WTC11 (cell line): ENCODE measurements at regions not wholly inside any gene's neighbourhood (a gene's known extent, or its start where the extent isn't known, plus 50 kb on each side); places are given as distances from the start of the nearest gene placed in this dataset.

Experiments
- ATAC-seq: fragments of 200-7000 bp; cut with Tn5 transposase; 2 replicates; pipeline ENCODE4 v1.10.0; 2021; ENCODE audit warnings: mild to moderate bottlenecking, moderate library complexity
- CTCF ChIA-PET: fragments of 300-600 bp; sonication (Branson Sonifier 250); formaldehyde crosslinking; loops from one replicate; lab custom pipeline; 2021; ENCODE audit warnings: antibody characterized with exemption; lab: Charles Lee
- POLR2A ChIA-PET: fragments of 350-600 bp; sonication (Branson Sonifier 250); formaldehyde crosslinking; loops from one replicate; lab custom pipeline; 2021; ENCODE audit warnings: antibody characterized with exemption; lab: Charles Lee
- DNase-seq: peaks from one replicate; pipeline ENCODE4 v3.0.0; 2021; ENCODE audit warnings: low spot score
- H3K27ac Mint-ChIP-seq: 2 replicates; pipeline ENCODE4 v1.8.0; 2021; ENCODE audit warnings: mixed read lengths
- H3K27me3 Mint-ChIP-seq: 2 replicates; pipeline ENCODE4 v1.8.0; 2021; ENCODE audit warnings: low read depth, mild to moderate bottlenecking, moderate library complexity, mixed read lengths
- H3K36me3 Mint-ChIP-seq: 2 replicates; pipeline ENCODE4 v1.8.0; 2021; ENCODE audit warnings: mixed read lengths
- H3K4me1 Mint-ChIP-seq: 2 replicates; pipeline ENCODE4 v1.8.0; 2022; ENCODE audit warnings: mixed read lengths
- H3K4me3 Mint-ChIP-seq: 2 replicates; pipeline ENCODE4 v1.8.0; 2021; ENCODE audit warnings: mild to moderate bottlenecking, moderate library complexity, mixed read lengths
- H3K9me3 Mint-ChIP-seq: 2 replicates; pipeline ENCODE4 v1.8.0; 2021; ENCODE audit warnings: mixed read lengths
- ATF2 ChIP-seq: sonication (generic); formaldehyde crosslinking; IDR thresholded peaks from 2 replicates; pipeline ENCODE4 v1.8.1; 2022; ENCODE audit warnings: low read depth, missing genetic modification reagents, borderline replicate concordance
- ATF3 ChIP-seq: sonication (generic); formaldehyde crosslinking; conservative IDR thresholded peaks from 2 replicates; pipeline ENCODE4 v1.8.1; 2022; ENCODE audit warnings: mild to moderate bottlenecking, missing genetic modification reagents
- CBFB ChIP-seq: sonication (generic); formaldehyde crosslinking; IDR thresholded peaks from 2 replicates; pipeline ENCODE4 v1.8.1; 2022; ENCODE audit warnings: mild to moderate bottlenecking, low read depth, missing genetic modification reagents
- CREB1 ChIP-seq: sonication (generic); formaldehyde crosslinking; IDR thresholded peaks from 2 replicates; pipeline ENCODE4 v1.8.0; 2023; ENCODE audit warnings: mild to moderate bottlenecking, missing genetic modification reagents
- CREM ChIP-seq: sonication (generic); formaldehyde crosslinking; IDR thresholded peaks from 2 replicates; pipeline ENCODE4 v1.8.1; 2022; ENCODE audit warnings: mild to moderate bottlenecking, missing genetic modification reagents, moderate library complexity
- ELF4 ChIP-seq: sonication (generic); formaldehyde crosslinking; IDR thresholded peaks from 2 replicates; pipeline ENCODE4 v1.8.1; 2022; ENCODE audit warnings: low read depth, mild to moderate bottlenecking, moderate library complexity, missing genetic modification reagents
- GTF2I ChIP-seq: fragments of 250-450 bp; sonication (Bioruptor Pico); conservative IDR thresholded peaks from 2 replicates; pipeline ENCODE4 v1.4.0; 2021; ENCODE audit warnings: mild to moderate bottlenecking
- HMGA2 ChIP-seq: fragments of 250-450 bp; sonication (Bioruptor Pico); IDR thresholded peaks from 2 replicates; pipeline ENCODE4 v1.4.0; 2021; ENCODE audit warnings: mild to moderate bottlenecking, moderate library complexity
- NFE2L1 ChIP-seq: sonication (generic); formaldehyde crosslinking; IDR thresholded peaks from 2 replicates; pipeline ENCODE4 v1.8.1; 2023; ENCODE audit warnings: missing genetic modification reagents
- NR1H2 ChIP-seq: sonication (generic); formaldehyde crosslinking; IDR thresholded peaks from 2 replicates; pipeline ENCODE4 v1.9.0; 2021; ENCODE audit warnings: mild to moderate bottlenecking, moderate library complexity, missing genetic modification reagents
- PRRX2 ChIP-seq: fragments of 250-450 bp; sonication (Bioruptor Pico); IDR thresholded peaks from 2 replicates; pipeline ENCODE4 v1.8.0; 2021; ENCODE audit warnings: mild to moderate bottlenecking
- SMAD4 ChIP-seq: sonication (generic); formaldehyde crosslinking; IDR thresholded peaks from 2 replicates; pipeline ENCODE4 v1.8.0; 2022; ENCODE audit warnings: mild to moderate bottlenecking, missing genetic modification reagents
- ZBTB43 ChIP-seq: sonication (generic); formaldehyde crosslinking; IDR thresholded peaks from 2 replicates; pipeline ENCODE4 v1.8.1; 2023; ENCODE audit warnings: mild to moderate bottlenecking, missing genetic modification reagents
- ZNF219 ChIP-seq: sonication (generic); formaldehyde crosslinking; IDR thresholded peaks from 2 replicates; pipeline ENCODE4 v1.8.0; 2023; ENCODE audit warnings: missing genetic modification reagents, mild to moderate bottlenecking, borderline replicate concordance
- ZNF263 ChIP-seq: sonication (generic); formaldehyde crosslinking; IDR thresholded peaks from 2 replicates; pipeline ENCODE4 v1.8.1; 2022; ENCODE audit warnings: low read depth, mild to moderate bottlenecking, moderate library complexity, missing genetic modification reagents
- ZNF281 ChIP-seq: sonication (generic); formaldehyde crosslinking; IDR thresholded peaks from 2 replicates; pipeline ENCODE4 v1.8.0; 2023; ENCODE audit warnings: mild to moderate bottlenecking, missing genetic modification reagents
- ZNF416 ChIP-seq: fragments of 250-450 bp; sonication (Bioruptor Pico); IDR thresholded peaks from 2 replicates; pipeline ENCODE4 v1.9.0; 2021; ENCODE audit warnings: mild to moderate bottlenecking, inconsistent platforms
- ZNF423 ChIP-seq: fragments of 250-450 bp; sonication (Bioruptor Pico); IDR thresholded peaks from 2 replicates; pipeline ENCODE4 v2.1.2; 2022; ENCODE audit warnings: mild to moderate bottlenecking, moderate library complexity
- TF ChIP-seq, protein P1 (sequence below): fragments of 250-450 bp; sonication (Bioruptor Pico); IDR thresholded peaks from 2 replicates; pipeline ENCODE4 v1.9.0; 2021; ENCODE audit warnings: mild to moderate bottlenecking
- TF ChIP-seq, protein P2 (sequence below): fragments of 250-450 bp; sonication (Bioruptor Pico); IDR thresholded peaks from 2 replicates; pipeline ENCODE4 v1.9.0; 2021; ENCODE audit warnings: mild to moderate bottlenecking, borderline replicate concordance

DNA sequence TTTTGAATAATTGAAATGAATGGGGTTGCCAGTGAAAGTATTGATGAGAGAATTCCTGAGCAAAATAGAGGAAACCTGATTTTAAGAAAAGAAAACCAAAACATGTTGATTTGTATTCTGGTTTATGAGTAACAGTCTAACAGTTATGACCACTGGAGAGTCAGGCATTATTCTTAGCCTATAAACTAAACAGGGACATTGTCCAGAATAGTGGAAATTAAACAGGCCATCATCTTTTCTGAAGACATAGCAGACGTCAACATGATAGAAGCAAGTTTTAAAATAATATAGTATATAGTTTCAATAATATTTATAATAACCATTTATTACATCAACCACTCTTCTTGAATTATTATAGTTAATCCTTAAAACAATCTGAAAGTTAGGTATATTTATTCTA, 178.3 kb upstream of the MPDZ start:
- Mint-ChIP-seq H3K4me3 (no peak overlapping the region), H3K27ac (no peak overlapping the region), H3K4me1 (no peaks in the 10 kb centered on the region), H3K36me3 (no peaks in the 10 kb centered on the region), H3K27me3 (no peaks in the 10 kb centered on the region), H3K9me3 (peaks cover 5% of the 10 kb centered on the region)
- TF ChIP-seq ZNF281 (CRISPR knock-in tag) = no peak
- no peak for TF ChIP-seq ATF2 (CRISPR knock-in tag)
- no peak for TF ChIP-seq CREB1 (CRISPR knock-in tag)
- no peak for TF ChIP-seq ZNF219
- no peak for TF ChIP-seq NR1H2 (CRISPR knock-in tag)
- no peak for TF ChIP-seq PRRX2 (CRISPR knock-in tag)
- TF ChIP-seq ATF3 (CRISPR knock-in tag) = no peak
- no peak for TF ChIP-seq SMAD4 (CRISPR knock-in tag)
- TF ChIP-seq ELF4 (CRISPR knock-in tag) = no peak
- TF ChIP-seq, protein P1, sequence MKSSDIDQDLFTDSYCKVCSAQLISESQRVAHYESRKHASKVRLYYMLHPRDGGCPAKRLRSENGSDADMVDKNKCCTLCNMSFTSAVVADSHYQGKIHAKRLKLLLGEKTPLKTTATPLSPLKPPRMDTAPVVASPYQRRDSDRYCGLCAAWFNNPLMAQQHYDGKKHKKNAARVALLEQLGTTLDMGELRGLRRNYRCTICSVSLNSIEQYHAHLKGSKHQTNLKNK (CRISPR knock-in tag) = no peak
- TF ChIP-seq NFE2L1 = no peak
- TF ChIP-seq GTF2I = no peak
- TF ChIP-seq ZBTB43 (CRISPR knock-in tag) = no peak
- TF ChIP-seq ZNF423 = no peak
- no peak for TF ChIP-seq HMGA2 (CRISPR knock-in tag)
- TF ChIP-seq, protein P2, sequence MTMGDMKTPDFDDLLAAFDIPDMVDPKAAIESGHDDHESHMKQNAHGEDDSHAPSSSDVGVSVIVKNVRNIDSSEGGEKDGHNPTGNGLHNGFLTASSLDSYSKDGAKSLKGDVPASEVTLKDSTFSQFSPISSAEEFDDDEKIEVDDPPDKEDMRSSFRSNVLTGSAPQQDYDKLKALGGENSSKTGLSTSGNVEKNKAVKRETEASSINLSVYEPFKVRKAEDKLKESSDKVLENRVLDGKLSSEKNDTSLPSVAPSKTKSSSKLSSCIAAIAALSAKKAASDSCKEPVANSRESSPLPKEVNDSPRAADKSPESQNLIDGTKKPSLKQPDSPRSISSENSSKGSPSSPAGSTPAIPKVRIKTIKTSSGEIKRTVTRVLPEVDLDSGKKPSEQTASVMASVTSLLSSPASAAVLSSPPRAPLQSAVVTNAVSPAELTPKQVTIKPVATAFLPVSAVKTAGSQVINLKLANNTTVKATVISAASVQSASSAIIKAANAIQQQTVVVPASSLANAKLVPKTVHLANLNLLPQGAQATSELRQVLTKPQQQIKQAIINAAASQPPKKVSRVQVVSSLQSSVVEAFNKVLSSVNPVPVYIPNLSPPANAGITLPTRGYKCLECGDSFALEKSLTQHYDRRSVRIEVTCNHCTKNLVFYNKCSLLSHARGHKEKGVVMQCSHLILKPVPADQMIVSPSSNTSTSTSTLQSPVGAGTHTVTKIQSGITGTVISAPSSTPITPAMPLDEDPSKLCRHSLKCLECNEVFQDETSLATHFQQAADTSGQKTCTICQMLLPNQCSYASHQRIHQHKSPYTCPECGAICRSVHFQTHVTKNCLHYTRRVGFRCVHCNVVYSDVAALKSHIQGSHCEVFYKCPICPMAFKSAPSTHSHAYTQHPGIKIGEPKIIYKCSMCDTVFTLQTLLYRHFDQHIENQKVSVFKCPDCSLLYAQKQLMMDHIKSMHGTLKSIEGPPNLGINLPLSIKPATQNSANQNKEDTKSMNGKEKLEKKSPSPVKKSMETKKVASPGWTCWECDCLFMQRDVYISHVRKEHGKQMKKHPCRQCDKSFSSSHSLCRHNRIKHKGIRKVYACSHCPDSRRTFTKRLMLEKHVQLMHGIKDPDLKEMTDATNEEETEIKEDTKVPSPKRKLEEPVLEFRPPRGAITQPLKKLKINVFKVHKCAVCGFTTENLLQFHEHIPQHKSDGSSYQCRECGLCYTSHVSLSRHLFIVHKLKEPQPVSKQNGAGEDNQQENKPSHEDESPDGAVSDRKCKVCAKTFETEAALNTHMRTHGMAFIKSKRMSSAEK = no peak
- TF ChIP-seq ZNF416 (CRISPR knock-in tag) = no peak
- TF ChIP-seq CBFB (CRISPR knock-in tag) = no peak
- TF ChIP-seq ZNF263 (CRISPR knock-in tag) = no peak
- no peak for TF ChIP-seq CREM (CRISPR knock-in tag)
- POLR2A ChIA-PET = no interaction called here
- DNase-seq = no peak
- CTCF ChIA-PET = no interaction called here
- ATAC-seq = no peak
